Activated CD8-positive, alpha-beta T cell treated with anti-CD3 and anti-CD28 coated beads, Interleukin-2, amount 10 ng/mL, durations not matched to agents 7 days and 5 days (primary cell): ENCODE measurements at regions not wholly inside any gene's neighbourhood (a gene's known extent, or its start where the extent isn't known, plus 50 kb on each side); places are given as distances from the start of the nearest gene placed in this dataset.
"Not testable (repeated sequence)": the region's sequence is repeated elsewhere in the genome, so short reads cannot be mapped to it uniquely, and the experiment has no call there.

Experiments
- ATAC-seq: fragments of 150-1000 bp; cut with Tn5 transposase; one replicate; pipeline ENCODE4 v1.10.0; 2021; ENCODE audit warnings: moderate library complexity
- CTCF ChIA-PET: fragments of 350-600 bp; sonication (Branson Sonifier 250); formaldehyde crosslinking; loops from one replicate; lab custom pipeline; 2021; ENCODE audit warnings: antibody characterized with exemption; lab: Charles Lee
- POLR2A ChIA-PET: fragments of 350-600 bp; sonication (Branson Sonifier 250); formaldehyde crosslinking; loops from one replicate; lab custom pipeline; 2021; ENCODE audit warnings: antibody characterized with exemption; lab: Charles Lee
- DNase-seq: peaks from one replicate; pipeline ENCODE4 v3.0.0-alpha.2; 2020
- H3K27ac Mint-ChIP-seq: one replicate; pipeline ENCODE4 v1.8.0; 2021; ENCODE audit warnings: mild to moderate bottlenecking, mixed read lengths
- H3K27me3 Mint-ChIP-seq: one replicate; pipeline ENCODE4 v1.8.0; 2021; ENCODE audit warnings: low read depth, mixed read lengths
- H3K36me3 Mint-ChIP-seq: one replicate; pipeline ENCODE4 v1.8.0; 2021; ENCODE audit warnings: low read depth, mixed read lengths
- H3K4me1 Mint-ChIP-seq: one replicate; pipeline ENCODE4 v1.8.0; 2021; ENCODE audit warnings: low read depth, mixed read lengths
- H3K4me3 Mint-ChIP-seq: one replicate; pipeline ENCODE4 v1.8.0; 2021; ENCODE audit warnings: mild to moderate bottlenecking, mixed read lengths
- H3K9me3 Mint-ChIP-seq: one replicate; pipeline ENCODE4 v1.8.0; 2022; ENCODE audit warnings: mixed read lengths; ENCODE audit not compliant: insufficient read depth

GRCh38 chr5:153939101-153939500, 99.6 kb downstream of the FAM114A2 start:
- H3K4me3 Mint-ChIP-seq: no peak overlapping the region
- CTCF ChIA-PET: no interaction called here
- peaks cover 21% of the 10 kb centered on the region for H3K9me3 Mint-ChIP-seq
- DNase-seq: no peak
- H3K27me3 Mint-ChIP-seq: no peaks in the 10 kb centered on the region
- ATAC-seq: no peak
- no peaks in the 10 kb centered on the region for H3K36me3 Mint-ChIP-seq
- no peak overlapping the region for H3K27ac Mint-ChIP-seq
- POLR2A ChIA-PET: no interaction called here
- H3K4me1 Mint-ChIP-seq: no peaks in the 10 kb centered on the region

DNA sequence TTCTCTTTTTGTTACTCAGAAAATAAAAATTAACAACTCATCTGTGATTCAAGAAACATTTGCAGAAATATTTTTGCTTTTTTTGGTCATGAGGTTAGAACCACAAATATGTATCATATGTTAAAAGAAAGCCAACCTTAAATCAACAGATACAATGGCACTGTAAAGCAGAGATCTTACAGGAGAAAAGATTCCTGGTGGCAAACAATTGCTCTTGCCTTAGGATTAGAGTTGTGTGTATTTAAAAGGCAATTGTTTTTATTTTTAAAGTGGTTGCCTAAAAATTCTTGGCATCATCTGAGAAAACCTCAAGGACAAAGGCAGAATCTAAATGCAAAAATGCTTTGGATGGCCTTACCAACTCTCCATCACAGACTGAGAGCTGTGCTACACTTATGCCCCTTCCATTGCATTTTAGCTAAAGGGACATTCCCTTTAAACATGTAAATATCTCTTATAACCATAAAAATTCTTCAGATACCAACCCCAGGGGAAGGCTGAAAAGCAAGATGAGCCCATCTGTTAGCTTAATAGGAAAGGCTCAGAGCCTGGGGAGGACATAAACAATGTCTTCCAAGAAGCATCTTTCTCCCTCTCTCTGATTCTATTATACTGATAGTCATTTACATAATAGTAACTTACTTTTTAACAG, 100.4 kb downstream of the FAM114A2 start:
- ChIA-PET POLR2A (no interaction called here), CTCF (no interaction called here)
- no peaks in the 10 kb centered on the region for H3K36me3 Mint-ChIP-seq
- no peak overlapping the region for H3K27ac Mint-ChIP-seq
- no peaks in the 10 kb centered on the region for H3K4me1 Mint-ChIP-seq
- DNase-seq (no peak), ATAC-seq (no peak)
- no peak overlapping the region for H3K4me3 Mint-ChIP-seq
- peaks cover 21% of the 10 kb centered on the region for H3K9me3 Mint-ChIP-seq
- H3K27me3 Mint-ChIP-seq: no peaks in the 10 kb centered on the region

- Mint-ChIP-seq H3K36me3 (no peaks in the 10 kb centered on the region), H3K27me3 (no peaks in the 10 kb centered on the region), H3K4me3 (no peak overlapping the region), H3K4me1 (no peaks in the 10 kb centered on the region), H3K27ac (no peak overlapping the region), H3K9me3 (peaks cover 21% of the 10 kb centered on the region)
- CTCF ChIA-PET: no interaction called here
- DNase-seq (no peak), ATAC-seq (no peak)
- POLR2A ChIA-PET: no interaction called here
Observed at GRCh38 chr5:153937661-153938060, 101.0 kb downstream of the FAM114A2 start.

- DNase-seq, H3K4me3 Mint-ChIP-seq, H3K27me3 Mint-ChIP-seq, H3K4me1 Mint-ChIP-seq, H3K9me3 Mint-ChIP-seq, CTCF ChIA-PET, ATAC-seq, POLR2A ChIA-PET, H3K27ac Mint-ChIP-seq, H3K36me3 Mint-ChIP-seq: not testable (repeated sequence)
Observed at GRCh38 chr5:153935151-153935550, 103.6 kb downstream of the FAM114A2 start.

DNA sequence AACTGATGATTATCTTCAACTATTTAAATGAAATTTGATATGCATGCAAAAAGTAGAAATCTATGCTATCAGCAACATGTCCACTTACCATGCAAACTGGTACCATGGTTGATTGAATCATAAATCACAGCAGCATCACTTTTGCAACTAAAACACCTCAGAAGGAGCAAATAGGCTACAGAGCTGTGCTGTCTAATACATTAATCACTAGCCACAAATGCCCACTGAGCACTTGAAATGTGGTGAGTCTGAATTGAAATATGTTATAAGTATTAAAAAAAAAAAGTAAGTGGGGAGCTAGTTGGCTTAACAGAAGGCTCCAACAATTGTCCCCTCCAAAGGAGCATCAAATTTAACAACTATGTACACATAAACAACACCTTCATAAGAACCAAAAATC, 112.5 kb downstream of the FAM114A2 start:
- no peak overlapping the region for H3K27ac Mint-ChIP-seq
- peaks cover 4% of the 10 kb centered on the region for H3K27me3 Mint-ChIP-seq
- ATAC-seq (no peak), DNase-seq (no peak)
- no peaks in the 10 kb centered on the region for H3K36me3 Mint-ChIP-seq
- no peaks in the 10 kb centered on the region for H3K9me3 Mint-ChIP-seq
- H3K4me3 Mint-ChIP-seq: no peak overlapping the region
- no peaks in the 10 kb centered on the region for H3K4me1 Mint-ChIP-seq
- ChIA-PET CTCF (no interaction called here), POLR2A (no interaction called here)

DNA sequence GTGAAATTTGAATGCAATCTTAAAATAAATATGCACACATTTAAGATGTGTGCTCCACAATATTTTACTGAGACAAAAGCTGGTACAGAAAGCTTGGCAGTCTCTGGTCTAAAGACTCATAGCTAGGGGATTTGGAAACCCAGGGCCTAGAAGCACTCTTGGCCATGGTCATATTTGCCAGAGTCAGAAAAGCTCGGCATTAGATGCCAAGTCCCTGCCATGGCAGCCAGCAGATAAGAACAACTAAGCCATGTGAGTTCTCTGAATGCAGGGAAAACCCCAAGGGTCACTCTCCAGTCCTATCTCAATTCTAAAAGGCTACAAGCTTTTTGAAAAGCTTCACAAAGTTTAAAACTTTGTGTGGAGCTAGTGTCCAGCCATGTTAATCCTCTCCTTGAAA, 119.5 kb downstream of the FAM114A2 start:
- ChIA-PET POLR2A (no interaction called here), CTCF (no interaction called here)
- H3K4me1 Mint-ChIP-seq: no peaks in the 10 kb centered on the region
- DNase-seq (no peak), ATAC-seq (no peak)
- no peak overlapping the region for H3K4me3 Mint-ChIP-seq
- no peaks in the 10 kb centered on the region for H3K9me3 Mint-ChIP-seq
- H3K36me3 Mint-ChIP-seq: no peaks in the 10 kb centered on the region
- H3K27ac Mint-ChIP-seq: no peak overlapping the region
- no peaks in the 10 kb centered on the region for H3K27me3 Mint-ChIP-seq

DNA sequence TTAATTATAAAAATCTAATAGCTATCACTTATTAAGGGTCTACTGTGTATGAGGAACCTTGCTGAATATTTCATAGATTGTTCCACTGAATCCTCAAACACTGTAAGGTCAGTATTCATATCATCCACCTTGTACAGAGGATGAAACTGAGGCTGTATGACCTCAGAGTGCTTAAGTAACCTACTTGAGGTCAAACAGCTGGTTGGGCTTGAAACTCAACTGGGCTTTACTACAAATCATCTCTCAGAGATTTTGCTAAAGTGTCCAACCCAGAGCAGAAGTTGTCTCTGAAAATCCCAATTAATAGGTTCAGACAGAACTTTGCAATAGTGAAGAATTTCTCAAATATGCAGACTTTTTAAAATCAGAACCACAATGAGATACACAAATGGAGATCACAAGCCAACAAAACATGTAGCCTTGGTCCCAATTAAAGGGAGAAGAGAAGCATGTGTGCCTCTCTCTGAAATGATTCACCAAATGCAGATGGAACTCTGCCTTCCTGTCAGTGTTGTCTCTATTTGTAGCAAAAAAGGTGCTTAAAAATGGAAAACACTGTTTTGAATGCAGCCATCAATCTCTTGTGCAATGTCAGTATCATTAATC, 131.4 kb downstream of the FAM114A2 start:
- no peak overlapping the region for H3K4me3 Mint-ChIP-seq
- no peak for DNase-seq
- H3K27ac Mint-ChIP-seq: no peak overlapping the region
- no peaks in the 10 kb centered on the region for H3K36me3 Mint-ChIP-seq
- ChIA-PET POLR2A (no interaction called here), CTCF (no interaction called here)
- H3K9me3 Mint-ChIP-seq: no peaks in the 10 kb centered on the region
- H3K27me3 Mint-ChIP-seq: peaks cover 5% of the 10 kb centered on the region
- no peak for ATAC-seq
- no peaks in the 10 kb centered on the region for H3K4me1 Mint-ChIP-seq

GRCh38 chr5:153905219-153905618, 133.5 kb downstream of the FAM114A2 start:
- ChIA-PET CTCF (no interaction called here), POLR2A (no interaction called here)
- no peaks in the 10 kb centered on the region for H3K9me3 Mint-ChIP-seq
- H3K36me3 Mint-ChIP-seq: no peaks in the 10 kb centered on the region
- H3K4me1 Mint-ChIP-seq: no peaks in the 10 kb centered on the region
- no peak overlapping the region for H3K27ac Mint-ChIP-seq
- no peak overlapping the region for H3K4me3 Mint-ChIP-seq
- ATAC-seq (no peak), DNase-seq (no peak)
- H3K27me3 Mint-ChIP-seq: peaks cover 5% of the 10 kb centered on the region

- no peak overlapping the region for H3K4me3 Mint-ChIP-seq
- DNase-seq (no peak), ATAC-seq (no peak)
- CTCF ChIA-PET: interaction anchor here (1.2 kb wide), 1 partner anchor 24 kb away, joined by 3 read pairs; no protein-coding TSS in a partner anchor
- no peaks in the 10 kb centered on the region for H3K4me1 Mint-ChIP-seq
- no peaks in the 10 kb centered on the region for H3K9me3 Mint-ChIP-seq
- POLR2A ChIA-PET: no interaction called here
- H3K27me3 Mint-ChIP-seq: peaks cover 4% of the 10 kb centered on the region
- H3K27ac Mint-ChIP-seq: no peak overlapping the region
- no peaks in the 10 kb centered on the region for H3K36me3 Mint-ChIP-seq
Observed at GRCh38 chr5:153903321-153903720, 135.4 kb downstream of the FAM114A2 start.

GRCh38 chr5:153902016-153902415, 136.7 kb downstream of the FAM114A2 start:
- Mint-ChIP-seq H3K9me3 (no peaks in the 10 kb centered on the region), H3K4me1 (no peaks in the 10 kb centered on the region), H3K27me3 (no peaks in the 10 kb centered on the region), H3K4me3 (no peak overlapping the region), H3K36me3 (no peaks in the 10 kb centered on the region), H3K27ac (no peak overlapping the region)
- DNase-seq: no peak
- ChIA-PET POLR2A (no interaction called here), CTCF (interaction anchor here (1.2 kb wide), 1 partner anchor 23 kb away, joined by 3 read pairs; no protein-coding TSS in a partner anchor)
- ATAC-seq: no peak

DNA sequence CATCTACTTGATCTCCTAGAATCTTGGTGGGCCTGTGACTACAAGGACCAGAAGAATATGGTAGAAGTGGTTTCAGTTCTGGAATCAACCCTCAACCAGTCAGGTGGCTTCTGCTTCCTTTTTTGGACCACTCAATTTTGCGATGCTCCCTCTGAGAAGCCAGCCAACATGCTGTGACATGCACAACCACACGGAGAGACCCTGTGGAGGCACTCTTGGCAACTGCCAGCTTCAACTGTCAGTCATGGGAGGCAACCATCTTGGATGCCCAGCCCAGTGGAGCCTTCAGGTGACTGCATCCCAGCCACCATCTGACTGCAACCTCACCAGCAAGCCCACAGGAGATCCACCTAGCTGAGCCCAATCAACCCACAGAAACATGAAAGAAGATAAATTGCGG, 137.3 kb downstream of the FAM114A2 start:
- ChIA-PET CTCF (no interaction called here), POLR2A (no interaction called here)
- no peaks in the 10 kb centered on the region for H3K27me3 Mint-ChIP-seq
- no peaks in the 10 kb centered on the region for H3K4me1 Mint-ChIP-seq
- DNase-seq: no peak
- H3K4me3 Mint-ChIP-seq: no peak overlapping the region
- H3K9me3 Mint-ChIP-seq: no peaks in the 10 kb centered on the region
- no peak for ATAC-seq
- no peak overlapping the region for H3K27ac Mint-ChIP-seq
- no peaks in the 10 kb centered on the region for H3K36me3 Mint-ChIP-seq

- ChIA-PET CTCF (no interaction called here), POLR2A (no interaction called here)
- H3K27me3 Mint-ChIP-seq: no peaks in the 10 kb centered on the region
- no peaks in the 10 kb centered on the region for H3K9me3 Mint-ChIP-seq
- no peaks in the 10 kb centered on the region for H3K4me1 Mint-ChIP-seq
- no peak overlapping the region for H3K4me3 Mint-ChIP-seq
- ATAC-seq (no peak), DNase-seq (no peak)
- no peak overlapping the region for H3K27ac Mint-ChIP-seq
- H3K36me3 Mint-ChIP-seq: no peaks in the 10 kb centered on the region
Observed at GRCh38 chr5:153900703-153901395, 137.9 kb downstream of the FAM114A2 start.
